ENCODE measurements at regions not wholly inside any gene's neighbourhood (a gene's known extent, or its start where the extent isn't known, plus 50 kb on each side); places are given as distances from the start of the nearest gene placed in this dataset.

DNA sequence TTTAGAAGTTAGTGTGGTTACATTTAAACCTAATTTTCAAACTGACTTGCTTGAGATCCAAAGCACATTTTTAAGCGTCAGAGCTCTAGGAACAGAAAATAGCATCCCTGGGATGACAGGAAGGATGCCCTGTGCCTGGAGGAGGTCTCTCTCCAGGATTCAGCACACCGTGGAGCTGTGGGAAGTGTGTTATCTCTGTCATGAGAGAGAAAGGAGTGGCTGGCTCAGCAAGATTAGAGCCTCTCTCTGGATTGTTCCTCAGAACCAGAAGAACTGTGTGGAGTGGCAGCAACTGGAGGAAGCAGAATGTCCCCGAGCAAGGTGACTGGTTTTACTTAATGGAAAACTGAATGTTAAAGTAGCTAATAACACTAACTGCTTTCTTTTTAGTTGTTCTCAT lies 233.6 kb upstream of the TGFBR2 start:
- FAIRE-seq, result no peak

DNA sequence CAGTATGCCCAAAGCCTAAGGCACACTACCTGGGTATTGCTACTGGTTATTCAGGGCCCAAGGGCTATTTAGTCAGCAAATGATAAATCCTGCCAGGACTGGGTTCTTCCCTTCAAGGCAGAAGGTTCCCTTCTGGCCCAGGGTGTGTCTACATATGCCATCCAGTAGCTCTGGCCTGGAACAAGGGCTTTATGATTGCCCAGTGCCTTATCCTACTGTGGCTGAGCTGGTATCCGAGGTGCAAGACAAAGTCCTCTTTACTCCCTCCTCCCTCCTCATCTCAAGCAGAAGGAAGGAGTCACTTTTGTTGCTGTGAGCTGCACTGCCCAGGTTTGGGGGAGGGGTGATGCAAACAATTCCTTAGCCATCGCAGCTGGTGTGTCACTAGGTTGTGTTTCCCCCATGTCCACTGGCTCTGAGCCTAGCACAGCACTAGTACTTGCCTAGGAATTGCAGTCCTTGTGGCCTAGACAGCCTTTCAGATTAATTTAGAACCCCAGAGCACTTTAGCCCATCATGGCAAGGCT lies 221.8 kb upstream of the TGFBR2 start:
- no peak for FAIRE-seq

DNA sequence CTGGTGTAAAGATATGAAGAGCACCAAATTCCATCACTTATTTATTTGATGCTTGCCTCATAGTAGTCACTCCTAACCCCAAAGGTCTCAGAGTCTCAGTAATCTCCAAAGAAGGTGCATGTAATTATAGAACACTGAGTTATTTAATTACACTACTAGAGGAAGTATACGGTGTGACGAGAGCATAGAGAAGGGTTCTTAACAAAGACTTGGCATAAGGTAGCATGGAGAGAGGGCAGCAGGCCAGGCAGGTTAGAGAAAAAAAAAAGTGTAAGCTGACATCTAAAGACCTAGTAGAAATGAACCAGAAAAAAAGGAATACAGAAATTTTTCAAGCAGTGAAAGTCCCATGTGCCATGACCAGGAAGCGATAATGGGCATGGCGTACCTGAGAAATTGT lies 213.3 kb upstream of the TGFBR2 start:
- FAIRE-seq, result no peak

DNA sequence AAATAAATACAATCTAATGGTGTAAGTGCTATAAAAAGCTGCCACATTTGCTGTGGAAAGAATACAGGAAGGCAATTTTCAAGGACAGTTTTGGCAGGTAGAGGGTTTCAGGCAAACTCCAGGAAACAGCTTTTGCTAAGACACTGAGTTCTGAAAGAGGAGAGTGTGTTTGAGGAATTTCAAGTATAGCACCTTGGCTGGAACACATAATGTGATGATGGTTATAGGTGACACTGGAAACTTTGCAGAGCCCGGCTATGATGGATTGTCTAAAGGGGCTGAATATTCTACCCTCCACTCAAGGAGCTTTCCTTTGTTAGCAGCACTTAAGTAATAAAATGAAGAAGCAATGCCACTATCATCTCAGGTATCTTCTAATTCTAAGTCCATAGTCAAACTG lies 209.4 kb upstream of the TGFBR2 start:
- no peak for FAIRE-seq

DNA sequence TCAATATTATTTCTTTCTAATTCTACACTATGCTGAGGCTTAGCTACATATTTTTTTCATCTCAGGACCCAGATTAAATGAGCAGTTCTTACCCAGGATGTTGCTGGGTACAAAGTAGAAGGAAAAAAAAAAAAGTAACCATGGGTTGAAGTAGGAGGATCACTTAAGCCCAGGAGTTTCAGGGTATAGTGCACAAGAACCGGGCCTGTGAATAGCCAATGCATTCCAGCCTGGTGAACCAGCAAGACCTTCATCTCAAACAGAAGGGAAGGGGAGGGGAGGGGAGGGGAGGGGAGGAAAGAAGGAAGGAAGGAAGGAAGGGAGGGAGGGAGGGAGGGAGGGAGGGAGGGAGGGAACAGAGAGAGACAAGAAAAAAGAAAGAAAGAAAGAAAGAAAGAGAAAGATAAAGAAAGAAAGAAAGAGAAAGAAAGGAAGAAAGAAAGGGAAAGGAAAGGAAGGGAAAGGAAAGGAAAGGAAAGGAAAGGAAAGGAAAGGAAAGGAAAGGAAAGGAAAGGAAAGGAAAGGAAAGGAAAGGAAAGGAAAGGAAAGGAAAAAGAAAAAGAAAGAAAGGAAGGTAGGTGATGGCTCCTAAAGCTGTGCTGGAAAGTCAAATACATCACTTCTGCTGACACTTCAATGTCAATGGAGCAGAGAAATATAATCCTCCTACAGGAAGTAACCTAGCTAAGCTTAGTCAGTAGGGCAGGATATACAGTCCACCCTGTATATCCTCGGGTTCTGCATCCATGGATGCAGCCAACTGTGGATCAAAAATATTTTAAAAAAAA lies 206.8 kb upstream of the TGFBR2 start:
- FAIRE-seq, result no peak

DNA sequence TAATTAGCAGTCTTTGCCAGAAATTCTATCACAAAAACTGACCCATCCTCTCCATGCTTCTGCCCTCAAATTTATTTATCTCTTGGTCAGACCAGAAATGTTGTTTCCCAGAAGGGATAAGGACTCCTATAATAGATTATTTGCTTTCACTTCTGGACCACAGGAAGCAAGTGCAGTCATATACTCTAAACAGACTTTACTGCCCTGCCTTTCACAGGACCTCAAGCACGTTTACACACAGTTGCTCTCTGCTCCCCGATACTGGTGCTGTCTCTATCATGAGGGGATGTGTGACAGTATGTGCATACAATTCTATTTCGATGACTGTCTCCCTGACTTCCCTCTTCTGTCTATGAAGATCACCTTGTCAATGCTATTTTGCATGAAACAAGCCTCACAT lies 205.5 kb upstream of the TGFBR2 start:
- FAIRE-seq, result no peak

DNA sequence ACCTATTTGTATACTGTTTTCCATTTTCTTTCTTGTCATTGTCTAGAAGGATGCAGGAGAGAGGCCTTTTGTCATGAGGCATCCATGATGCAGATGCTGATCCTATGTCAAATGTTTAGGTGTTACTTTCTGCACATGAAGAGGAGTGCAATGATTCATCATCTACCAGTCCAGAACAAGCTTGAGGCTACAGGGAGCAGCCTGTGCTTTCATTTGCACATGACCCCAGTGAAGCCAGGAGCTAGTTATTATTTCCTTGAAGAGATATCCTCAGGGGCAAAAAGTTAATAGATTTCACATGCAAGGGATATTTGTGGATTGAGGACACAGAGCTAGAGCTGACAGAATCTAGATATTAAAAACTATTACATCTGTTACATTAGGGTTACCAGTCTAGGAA lies 204.4 kb upstream of the TGFBR2 start:
- FAIRE-seq, result no peak

DNA sequence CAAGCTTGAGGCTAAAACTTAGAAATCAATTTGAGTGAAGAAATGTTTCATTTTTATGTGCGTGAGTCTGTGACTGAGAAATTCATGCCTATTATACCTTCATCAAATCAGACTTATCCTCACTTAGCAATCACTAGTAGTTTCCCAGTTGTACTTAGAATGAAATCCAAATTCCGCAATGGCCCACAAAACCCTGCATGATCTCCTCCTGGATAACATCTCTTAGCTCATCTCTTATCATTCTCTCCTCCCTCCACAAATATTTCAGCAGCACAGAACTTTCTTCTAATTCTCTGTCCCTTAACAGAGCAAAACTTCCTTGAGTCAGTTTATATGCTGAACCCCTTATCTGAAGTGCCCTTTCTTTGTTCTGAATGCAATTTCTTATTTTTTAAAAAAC lies 198.8 kb upstream of the TGFBR2 start:
- FAIRE-seq, result no peak

DNA sequence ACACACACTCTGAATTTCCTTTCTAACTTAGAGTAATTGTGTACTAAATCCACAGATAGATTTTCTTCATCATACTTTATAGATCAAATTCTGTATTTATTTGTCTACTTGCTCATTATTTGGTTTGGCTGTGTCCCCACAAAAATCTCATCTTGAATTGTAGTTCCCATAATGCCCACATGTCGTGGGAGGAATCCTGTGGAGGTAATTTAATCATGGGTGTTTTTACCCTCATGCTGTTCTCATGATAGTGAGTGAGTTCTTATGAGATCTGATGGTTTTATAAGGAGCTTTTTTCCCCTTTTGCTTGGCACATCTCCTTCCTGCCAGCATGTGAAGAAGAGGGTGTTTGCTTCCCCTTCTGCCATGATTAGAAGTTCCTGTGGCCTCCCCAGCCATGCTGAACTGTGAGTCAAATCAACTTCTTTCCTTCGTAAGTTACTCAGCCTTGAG lies 198.3 kb upstream of the TGFBR2 start:
- FAIRE-seq, result peak; percentile 55

DNA sequence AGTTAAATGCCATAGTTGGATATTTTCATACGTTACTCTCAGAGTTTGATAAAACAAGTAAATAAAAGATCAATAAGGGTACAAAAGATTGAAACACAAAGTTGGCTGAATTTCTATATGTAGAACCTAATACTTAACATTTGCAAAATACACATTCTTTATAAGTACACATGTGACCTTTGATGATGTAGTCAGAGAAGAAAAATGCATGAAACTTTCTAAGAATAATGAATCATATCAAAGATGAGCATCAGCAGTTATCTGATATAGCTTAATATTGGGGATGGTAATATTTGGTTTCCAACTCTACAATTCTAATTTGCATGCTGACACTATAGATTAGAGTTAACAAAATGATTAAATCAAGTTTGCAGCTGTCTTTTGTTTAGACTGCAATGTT lies 188.0 kb upstream of the TGFBR2 start:
- FAIRE-seq, result no peak

DNA sequence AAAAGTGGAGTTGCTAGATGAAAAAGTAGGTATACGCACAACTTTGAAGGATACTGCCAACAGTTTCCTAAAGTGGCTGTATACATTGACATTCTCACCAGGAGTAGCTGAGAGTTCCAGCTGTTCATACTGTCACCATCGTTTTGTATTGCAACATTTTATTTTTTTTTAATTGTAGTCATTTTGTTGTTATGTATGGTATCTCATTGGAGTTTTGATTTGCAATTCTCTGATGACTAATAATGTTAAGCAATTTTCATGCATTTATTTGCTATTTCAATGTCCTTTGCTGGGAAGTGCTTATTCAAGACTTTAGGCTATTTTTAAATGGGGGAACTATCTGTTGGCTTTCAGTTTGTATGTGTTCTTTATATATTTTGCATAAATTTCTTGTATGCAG lies 185.1 kb upstream of the TGFBR2 start:
- FAIRE-seq, result no peak

DNA sequence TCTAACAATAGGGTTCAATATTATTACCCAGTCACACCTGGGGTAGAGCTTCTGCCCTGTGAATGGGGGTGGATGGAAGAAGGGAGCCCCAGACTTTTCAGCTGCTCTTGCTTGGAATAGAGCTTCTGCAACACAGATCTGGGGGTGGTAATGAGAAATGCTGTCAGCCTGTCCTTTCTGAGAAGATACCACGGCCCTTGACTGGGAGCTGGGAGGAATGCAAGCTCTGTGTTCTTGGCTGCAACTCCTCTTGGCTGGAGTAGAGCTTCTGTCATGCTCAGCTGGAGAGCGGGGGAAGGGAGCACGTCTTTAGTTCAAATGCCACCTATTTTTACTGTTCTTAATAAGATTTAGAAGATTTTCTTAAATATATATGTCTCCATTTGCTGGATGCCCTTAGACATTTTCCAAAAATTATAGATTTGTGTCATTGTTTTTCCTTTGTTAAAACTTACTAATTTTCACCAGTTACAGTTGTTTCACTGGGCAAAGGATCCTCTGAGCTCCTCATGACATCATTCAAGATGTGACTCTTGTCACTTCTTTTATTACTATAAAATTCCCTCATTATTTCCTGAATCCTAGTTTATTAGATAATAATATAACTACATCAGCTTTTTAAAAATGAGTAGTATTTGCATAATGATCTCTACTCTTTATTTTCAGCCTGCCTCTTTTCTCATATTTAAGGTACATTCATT lies 180.0 kb upstream of the TGFBR2 start:
- no peak for FAIRE-seq

DNA sequence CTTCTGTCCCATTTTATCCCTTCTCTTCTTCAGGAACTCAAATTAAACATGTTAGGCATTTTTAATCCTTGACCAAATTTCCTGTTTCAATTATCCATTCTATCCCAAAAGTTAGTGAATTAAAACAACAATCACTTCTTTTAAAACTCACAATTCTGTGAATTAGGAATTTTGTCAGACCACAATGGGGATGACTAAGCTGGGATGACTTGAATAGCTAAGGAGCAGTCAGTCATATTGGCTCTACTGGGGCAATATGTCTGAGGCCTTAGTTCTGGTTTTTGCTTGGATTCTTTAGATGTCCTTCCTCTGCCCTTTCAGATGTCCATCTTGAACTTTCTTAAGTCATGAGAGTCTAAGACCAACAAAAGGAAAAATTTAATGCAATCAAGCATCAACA lies 178.2 kb upstream of the TGFBR2 start:
- FAIRE-seq, result no peak

DNA sequence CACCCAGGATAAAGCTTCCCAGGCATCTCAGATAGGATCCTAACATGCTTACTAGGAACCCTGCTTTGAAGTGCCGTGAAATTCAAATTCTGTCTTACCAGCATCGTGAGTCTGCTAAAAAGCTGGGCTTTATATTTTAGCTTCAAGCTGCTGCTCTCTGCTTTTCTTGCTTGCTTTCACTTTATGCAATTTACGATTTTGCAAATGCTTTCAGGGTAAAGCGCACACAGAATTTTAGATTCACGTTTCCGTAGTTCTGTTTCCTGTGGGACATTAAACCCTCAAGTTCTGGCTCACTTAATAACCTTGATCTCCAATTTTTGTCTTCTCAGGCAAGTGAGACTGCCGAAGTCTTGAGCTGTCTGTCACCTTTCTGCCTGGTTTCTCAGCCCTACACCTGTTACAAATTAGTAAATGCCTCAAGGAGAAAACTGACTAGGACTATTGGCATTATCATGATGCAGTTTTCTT lies 170.5 kb upstream of the TGFBR2 start:
- FAIRE-seq, result no peak

DNA sequence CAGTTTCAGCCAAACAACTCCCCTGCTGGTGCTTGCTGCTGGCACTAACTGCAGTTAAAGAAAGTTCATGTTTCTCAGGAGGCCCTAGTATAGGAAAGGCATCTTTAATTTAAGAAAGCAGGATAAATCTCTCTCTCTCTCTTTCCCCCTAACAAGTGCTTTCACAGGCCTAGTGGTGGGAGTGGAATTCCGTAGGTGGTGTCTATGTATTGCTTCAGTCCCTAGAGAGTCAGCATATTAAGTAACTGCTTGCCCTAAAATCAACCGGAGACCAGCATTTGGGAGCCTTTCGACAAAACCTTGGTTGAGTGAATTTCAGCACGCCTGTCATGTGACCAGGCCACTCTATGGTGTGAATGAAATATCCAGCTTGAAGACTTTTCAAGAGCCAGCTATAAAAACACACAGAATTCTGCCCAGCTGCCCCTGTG lies 169.2 kb upstream of the TGFBR2 start:
- FAIRE-seq, result no peak

DNA sequence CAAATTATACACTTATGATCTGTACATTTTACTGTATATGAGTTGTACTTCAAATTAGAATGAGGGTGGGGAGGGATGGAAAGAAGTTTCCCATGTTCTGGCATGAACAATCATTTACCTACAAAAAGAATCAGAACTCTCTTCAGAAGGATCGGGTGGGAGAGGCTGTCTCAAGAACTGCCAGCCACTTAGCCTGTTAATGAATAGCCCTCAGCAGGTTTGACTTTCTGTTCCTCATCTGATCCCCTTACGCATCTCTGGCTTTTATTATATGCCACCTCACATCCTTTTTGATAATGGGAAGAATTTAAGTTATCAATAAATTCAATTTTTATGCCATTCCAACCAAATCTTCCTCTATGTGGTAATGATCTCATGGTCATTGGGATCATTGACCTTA lies 168.3 kb upstream of the TGFBR2 start:
- no peak for FAIRE-seq

DNA sequence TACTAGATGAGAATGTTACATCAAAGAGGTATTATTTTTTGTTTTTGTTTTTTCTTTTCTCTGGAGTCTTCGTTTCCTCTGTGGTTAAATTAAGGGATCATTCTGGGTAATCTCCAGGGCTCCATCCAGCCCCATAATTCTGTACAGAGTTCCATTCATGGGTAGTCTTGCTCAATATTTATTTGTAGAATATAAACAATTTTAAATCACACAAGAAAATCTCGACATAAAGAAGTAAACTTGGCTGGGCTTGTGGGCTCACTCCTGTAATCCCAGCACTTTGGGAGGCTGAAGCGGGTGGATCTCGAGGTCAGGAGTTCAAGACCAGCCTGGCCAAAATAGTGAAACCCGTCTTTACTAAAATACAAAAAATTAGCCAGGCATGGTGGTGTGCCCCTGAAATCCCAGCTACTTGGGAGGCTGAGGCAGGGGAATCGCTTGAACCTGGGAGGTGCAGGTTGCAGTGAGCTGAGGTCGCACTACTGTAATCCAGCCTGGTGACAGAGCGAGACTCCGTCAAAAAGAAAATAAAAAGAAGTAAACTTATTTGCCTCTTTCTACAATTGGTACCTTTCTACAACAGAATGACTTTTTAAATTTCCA lies 166.8 kb upstream of the TGFBR2 start:
- no peak for FAIRE-seq

DNA sequence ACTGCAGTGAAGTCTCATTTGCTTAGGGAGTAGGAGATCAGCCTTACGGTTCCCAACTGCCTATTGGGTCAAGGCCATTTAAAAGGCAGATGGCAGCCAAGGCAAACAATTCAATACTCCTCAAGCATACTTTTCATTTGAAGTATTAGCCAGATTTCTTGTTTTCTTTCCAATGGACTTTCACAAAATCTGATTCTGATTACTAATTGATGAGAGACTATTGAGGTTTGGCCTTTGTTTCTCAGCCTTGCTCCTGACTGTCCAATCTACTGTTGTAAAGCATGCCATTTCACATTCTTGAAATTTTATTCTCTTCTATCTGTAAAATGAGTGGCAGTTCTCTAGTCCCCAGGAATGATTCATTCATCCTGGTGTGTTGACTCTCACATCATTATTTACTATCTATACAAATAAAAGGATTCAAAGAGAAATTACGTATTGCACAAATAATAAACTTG lies 166.2 kb upstream of the TGFBR2 start:
- FAIRE-seq, result no peak

DNA sequence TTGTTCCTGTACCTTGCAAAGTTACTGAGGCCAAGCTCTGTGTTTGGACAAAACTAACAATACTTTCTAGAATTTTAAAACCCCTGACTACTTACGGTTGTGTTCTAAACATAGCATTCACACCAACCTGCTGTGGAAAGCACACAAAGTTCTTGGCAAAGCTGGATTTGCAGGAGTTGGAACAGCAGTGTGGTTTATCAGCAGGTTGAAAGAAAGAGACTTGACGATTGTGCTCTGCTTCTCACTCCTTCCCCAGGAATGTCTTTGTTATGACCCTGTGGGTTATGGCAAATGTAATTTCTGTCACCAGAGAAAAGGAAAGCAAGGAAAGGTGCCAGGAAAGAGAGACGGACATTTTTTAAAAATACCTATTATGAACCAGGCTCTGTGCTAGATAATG lies 165.5 kb upstream of the TGFBR2 start:
- FAIRE-seq, result no peak

DNA sequence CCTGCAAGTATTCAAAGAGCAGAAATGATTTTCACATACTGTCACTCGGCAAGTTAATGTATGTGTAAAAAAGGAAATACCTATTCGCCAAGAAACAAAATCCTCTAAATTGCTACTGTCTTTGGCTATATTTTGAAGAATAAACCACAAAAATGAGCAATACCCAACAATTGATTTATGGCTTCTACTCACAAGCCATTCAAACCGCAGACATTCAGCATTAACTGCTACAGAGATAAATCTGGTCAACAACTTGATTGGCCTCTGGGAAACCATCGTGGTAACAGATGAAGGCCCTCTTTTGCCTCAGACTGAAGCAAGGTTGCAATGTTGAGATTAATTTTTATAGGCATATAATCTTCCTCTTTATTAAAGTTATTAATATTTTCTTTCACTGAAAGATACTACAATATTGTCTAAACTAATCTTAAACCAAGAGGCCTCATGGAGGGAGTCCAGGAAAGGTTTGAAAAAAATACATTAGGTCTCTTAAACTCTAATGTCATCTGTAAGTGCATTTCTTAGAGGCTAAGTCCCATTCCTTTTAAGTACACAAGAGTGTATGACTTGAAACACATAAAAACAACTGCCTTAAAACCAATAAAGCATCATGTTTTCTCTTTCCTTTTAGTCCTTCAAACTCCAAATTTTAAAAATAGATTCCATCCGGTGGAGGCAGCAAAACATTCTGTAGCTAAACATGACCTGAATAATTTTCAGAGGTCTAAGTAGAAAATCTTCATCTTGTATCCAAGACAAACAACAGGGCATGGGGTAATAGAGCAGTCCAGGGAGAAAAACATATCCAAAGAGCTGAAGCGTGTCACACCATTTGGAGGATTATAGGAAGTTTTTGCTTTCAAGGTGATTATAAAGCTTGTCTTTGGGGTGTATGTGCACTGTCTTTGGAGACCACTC lies 162.4 kb upstream of the TGFBR2 start:
- FAIRE-seq, result no peak

DNA sequence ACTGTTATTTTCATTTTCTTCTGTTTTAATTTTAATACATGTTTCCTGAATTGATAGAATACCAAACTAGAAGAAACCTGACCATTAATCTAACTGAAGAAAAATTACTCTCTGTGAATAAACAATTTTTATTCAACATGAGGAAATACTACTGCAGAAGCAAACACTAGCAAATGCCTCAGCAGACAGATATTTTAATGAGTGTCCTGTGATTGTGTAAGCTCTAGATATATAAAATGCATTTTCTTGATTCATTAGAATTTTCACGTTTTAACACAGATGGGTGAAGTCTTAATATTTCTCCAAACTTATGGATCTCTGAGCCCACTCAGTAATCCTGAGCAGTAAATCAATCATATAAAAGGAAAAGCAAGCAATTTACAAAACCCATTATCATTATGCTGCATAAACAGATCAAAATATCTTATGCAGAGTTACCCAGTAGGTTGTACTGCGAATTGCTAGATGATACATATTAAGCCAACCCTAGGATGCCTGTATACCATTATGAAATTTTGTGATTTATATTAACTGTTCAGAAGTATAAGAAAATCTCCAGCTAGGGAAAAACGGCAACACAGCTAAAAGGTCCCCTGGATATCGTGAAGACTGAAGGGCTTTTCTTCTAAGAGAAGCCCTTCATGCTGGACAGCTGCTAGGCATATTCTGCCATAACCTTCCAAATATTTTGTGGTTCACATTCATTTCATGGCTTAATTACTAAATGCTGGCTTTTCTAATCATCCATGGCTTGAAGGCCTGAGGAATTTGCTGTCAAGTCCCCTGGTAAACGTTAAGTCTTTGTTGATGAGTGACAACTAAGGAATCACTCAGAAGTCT lies 157.7 kb upstream of the TGFBR2 start:
- no peak for FAIRE-seq

DNA sequence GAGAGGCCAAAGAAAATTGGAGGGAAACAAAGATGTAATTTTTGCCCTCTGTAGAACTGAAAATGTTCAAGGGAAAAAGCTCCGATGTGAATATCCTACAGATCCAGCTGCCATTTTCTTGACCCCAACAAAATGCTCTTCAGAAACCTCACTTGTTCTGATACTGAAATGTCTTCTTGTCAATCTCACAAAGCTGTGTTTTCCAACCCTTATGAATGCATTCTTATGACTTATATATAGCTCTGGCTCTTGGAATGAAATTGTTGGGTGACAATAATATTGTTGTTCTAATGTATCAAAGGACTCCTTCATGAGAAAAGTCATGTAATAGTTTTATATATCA lies 157.1 kb upstream of the TGFBR2 start:
- no peak for FAIRE-seq
